HG03571 (cell line): ENCODE measurements at regions not wholly inside any gene's neighbourhood (a gene's known extent, or its start where the extent isn't known, plus 50 kb on each side); places are given as distances from the start of the nearest gene placed in this dataset.
"Not testable (repeated sequence)": the region's sequence is repeated elsewhere in the genome, so short reads cannot be mapped to it uniquely, and the experiment has no call there.

Experiments used
- ATAC-seq: cut with Tn5 transposase; IDR thresholded peaks from one replicate; pipeline ENCODE4 v1.9.1; 2021; ENCODE audit not compliant: unreplicated experiment

- ATAC-seq, result no peak
Measured at GRCh38 chr7:35968140-35968940, 167.5 kb downstream of the SEPTIN7 start.

DNA sequence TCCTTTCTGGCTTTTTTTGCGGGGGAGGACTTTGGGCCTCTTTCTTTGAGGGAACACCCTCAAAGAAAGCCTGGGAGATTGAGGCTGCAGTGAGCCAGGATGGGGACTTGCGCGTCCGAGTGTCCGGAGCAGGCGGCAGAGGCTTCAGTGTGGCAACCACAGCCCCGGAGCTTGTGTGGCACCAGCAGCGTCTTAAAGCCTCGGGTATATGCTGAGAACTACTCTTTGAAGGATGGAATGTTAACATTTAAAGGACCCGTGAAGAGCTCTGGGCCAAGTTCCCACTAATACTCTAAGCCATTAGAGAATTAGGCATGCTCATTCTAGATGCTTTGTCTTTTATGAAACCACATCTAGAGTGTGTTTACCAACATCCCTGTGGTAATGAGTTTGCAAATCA lies 168.2 kb downstream of the SEPTIN7 start:
- no peak for ATAC-seq

DNA sequence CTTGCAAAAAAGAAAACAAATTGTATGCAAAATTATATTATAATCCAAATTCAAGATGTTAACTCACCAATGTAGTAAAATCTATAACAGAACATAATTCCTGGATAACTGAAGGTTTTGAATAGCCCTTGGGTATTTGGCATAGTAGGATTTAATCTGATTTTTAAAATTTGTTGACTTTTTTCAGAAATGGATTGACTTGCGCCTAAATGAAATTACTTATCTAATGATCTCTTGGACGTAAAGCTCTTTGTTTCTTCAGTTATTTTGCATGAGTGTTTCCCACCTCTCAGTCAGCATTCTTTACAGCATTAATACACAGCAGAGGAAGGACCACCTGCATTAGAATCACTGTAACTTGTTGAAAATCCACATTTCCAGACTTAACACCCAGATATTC lies 169.6 kb downstream of the SEPTIN7 start:
- ATAC-seq, result no peak

GRCh38 chr7:35971133-35971891 lies 170.5 kb downstream of the SEPTIN7 start:
- no peak for ATAC-seq

DNA sequence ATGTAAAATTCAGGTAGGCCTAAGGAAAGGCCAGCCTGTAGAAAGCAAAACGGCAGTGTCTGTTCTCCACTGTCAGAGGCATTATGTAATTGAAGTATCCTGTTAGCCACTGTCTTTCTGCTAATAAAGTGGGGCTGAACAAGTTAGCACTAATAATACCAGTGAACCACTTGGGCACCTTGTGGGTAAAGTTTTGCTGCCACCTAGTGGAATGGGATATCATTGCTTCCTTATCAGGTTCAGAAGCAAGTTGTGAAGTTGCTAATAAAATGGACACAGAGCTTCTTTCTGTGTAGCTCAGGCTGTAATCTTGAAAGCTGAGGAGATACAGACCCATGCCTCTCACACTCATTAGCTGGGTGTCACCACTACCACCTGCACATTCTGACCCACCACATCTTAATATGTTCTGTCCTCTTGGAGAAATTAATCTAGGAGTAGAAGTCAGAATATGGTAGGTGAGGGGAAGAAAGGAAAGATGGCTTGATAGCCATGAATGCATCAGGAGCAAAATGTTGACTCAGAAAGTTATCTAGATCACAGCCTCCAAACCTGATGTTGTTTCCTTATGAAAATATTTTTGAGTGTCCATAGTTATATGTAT lies 175.1 kb downstream of the SEPTIN7 start:
- ATAC-seq, result peak; percentile 68

DNA sequence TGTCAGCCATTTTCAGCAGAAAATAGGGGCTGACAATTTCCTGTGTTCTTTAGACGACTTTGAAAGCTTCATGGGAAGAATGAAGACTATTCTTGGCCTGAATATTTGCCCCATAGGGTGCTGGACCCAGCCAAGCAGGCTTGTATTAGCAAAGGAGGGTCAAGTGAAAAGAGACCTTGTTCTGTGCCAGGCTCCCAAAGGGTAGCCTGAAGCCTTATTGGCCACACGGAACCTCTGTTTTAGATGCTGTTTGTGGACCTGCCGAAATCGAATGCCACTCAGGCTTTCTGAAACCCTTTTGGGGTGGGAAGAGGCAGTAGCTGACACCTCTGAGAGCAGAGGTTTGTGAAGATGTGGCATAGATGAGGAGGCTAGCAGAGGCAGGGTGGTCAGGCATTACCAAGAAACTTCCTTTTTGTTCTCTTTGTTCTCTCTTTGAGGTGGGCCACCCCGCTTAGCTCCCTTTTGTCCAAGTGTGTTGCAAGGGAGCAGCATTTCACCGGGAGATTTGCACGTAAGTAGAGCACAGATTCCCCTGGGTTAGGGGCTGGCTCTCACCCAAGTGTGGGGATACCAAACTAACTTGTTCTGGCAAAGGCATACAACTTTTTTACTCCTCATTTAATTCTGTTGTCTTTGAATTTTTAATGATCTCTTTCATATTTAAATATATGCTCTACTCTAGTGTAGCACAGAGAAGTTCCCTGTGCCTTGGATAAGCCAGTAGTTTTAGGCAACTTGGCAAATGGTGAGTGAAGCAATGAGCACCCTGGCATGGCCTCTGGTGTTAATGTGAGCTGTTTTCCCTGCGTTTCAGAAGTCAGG lies 174.0 kb upstream of the EEPD1 start:
- ATAC-seq, result not testable (repeated sequence)

GRCh38 chr7:35982600-35982999 lies 170.5 kb upstream of the EEPD1 start:
- no peak for ATAC-seq

GRCh38 chr7:35983626-35984025 lies 169.4 kb upstream of the EEPD1 start:
- no peak for ATAC-seq

DNA sequence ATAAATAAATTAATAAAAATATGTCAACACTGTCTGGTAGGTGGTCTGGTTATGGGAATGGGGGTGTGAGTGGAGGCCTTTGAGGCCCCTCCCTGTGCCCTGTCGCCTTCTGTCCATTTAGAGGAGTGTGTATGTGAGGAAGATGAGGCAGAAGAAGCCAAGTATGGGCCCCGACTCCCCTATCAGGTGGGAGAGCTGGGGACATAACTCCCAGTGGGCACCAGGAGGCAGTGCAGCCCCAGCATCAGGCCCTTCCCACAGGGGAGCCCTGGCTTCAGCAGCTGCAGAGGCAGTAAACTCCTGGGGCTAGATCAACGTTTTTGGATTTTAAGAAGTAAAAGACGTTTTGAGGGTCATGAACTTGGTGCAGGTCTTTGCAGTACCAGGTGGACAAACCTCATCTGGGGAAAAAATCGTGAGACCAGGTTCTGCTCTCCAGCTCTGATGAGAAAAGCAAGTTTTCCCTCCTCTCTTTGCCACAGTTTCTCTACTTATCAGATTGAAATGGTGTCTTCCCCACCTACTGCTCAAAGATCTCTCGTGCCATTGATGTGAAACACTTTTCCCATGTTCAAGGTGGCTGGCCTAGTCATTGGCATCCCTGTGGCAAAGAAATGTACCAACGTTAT lies 167.8 kb upstream of the EEPD1 start:
- ATAC-seq, result peak; percentile 95

DNA sequence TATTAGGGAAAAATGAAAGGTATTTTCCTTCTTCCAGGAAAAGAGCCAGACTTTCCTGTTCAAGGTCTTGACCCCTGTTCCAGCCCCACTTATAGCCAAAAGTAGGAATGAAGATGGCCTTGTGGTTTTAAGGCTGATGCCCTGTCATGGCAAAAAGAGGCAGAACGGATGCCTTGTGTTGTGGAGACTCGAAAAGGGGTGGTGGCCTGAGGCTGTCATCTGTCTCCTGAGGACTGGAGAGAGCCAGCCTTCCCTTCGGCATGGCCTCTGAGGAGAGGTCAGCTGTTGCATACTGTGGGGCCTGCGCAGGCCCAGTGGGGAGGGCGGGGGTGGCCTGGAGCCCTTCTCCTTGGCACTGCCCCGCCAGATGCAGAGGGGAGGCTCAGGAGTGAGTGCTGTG lies 166.0 kb upstream of the EEPD1 start:
- no peak for ATAC-seq

- no peak for ATAC-seq
Measured at GRCh38 chr7:35988105-35988504, 164.9 kb upstream of the EEPD1 start.

DNA sequence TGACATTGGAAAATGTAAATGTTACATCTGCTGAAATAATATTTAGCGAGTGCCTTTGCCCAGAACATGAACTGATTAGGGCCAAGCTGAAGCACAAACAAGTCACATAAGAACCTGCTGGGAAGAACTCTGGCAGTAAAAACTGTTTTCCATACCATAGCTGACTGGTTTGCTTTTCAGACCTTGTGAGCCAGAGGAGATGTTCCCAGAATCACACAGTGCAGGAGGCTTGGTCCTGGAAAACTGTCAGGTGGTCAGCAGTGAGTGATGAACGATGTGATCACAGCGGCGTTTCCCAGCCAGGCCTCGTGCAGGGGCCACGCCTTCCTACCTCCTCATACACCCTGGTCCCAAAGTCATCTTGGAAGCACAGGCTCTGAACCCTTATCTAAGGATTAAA lies 164.2 kb upstream of the EEPD1 start:
- ATAC-seq, result no peak

DNA sequence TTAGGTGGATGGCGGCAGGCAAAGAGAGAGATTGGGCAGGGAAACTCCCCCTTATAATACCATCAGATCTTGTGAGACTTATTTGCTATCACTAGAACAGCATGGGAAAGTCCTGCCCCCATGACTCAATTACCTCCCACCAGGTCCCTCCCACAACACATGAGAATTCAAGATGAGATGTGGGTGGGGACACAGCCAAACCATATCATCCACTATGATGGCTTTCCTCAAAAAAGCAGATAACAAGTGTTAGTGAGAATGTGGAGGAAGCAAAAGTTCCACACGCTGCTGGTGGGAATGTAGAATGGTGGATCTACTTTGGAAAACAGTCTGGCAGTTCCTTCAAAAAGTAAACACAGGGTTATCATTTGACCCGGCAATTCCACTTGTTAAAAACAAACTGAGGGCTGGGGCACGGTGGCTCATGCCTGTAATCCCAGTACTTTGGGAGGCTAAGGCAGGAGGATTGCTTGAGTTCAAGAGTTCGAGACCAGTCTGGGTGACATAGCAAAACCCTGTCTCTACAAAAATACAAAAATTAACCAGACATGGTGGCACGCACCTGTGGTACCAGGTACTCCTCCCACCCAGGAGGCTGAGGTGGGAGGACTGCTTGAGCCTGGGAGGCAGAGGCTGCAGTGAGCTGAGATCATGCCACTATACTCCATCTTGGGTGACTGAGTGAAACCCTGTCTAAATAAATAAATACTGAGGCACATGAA lies 161.4 kb upstream of the EEPD1 start:
- ATAC-seq, result no peak

DNA sequence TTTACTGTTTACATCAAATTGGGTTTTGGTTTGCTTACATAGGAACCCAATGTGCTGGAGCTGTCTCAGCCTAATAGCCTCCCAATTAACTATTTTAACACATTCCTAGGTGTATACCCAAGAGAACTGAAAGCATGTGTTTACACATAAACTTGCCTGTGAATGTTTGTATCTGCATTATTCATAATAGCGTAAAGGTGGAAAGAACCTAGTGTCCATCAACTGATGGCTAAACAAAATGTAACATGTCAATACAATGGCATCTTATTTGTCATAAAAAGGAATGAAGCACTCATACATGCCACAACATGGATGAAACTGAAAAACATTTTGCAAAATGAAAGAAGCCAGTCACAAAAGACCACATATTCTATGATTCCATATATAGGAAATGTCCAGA lies 160.6 kb upstream of the EEPD1 start:
- no peak for ATAC-seq

GRCh38 chr7:35993113-35993512 lies 159.9 kb upstream of the EEPD1 start:
- no peak for ATAC-seq

- no peak for ATAC-seq
Measured at GRCh38 chr7:35993676-35994606, 159.1 kb upstream of the EEPD1 start.

DNA sequence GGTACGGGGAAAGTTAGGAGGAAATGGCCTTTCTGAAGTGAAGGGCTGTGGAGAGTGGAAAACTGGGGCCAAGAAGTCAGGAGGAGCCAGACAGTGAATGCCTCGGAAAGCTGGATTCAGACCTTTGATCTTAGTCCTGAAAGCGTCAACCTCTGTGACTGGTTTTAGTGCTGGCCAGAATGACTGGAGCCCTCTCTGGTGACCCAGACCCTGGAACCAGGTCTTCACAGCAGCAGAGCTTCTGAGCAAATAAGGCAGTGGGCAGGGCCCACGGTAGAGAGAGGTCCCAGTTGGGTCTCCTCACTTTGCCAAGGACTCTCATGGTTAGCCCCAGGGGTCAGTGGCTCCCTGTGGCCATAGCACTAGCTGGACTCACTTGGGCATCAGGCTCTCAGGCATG lies 157.7 kb upstream of the EEPD1 start:
- ATAC-seq, result no peak

DNA sequence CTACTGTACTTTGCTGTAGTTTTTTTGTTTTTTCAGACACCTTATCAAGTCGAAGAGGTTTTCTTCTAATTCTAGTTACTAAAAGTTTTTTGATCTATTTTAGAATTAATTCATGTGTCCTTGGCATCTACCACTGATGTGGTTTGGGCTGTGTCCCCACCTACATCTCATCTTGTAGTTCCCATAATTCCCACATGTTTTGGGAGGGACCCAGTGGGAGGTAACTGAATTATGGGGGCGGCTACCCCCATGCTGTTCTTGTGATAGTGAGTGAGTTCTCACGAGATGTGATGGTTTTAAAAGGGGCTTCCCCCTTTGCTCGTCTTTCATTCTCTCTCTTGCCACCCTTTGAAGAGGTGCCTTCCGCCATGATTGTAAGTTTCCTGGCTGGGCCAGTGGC lies 154.6 kb upstream of the EEPD1 start:
- no peak for ATAC-seq

DNA sequence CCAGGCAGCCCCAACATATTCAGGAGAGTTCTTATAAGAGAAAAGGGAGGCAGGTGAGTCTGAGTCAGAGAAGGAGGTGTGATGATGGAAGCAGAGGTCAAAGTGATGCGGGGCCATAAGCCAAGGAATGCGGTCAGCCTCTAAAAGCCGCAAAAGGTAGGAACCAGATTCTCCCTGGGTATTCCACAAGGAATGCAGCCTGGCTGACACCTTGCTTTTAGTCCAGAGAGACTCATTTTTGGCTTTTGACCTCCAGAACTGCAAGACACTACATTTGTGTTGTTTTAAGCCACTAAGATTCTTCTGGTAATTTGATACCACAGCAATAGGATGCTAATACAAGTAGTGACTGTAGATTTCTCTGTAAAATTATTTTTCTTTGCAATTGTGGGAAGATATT lies 151.5 kb upstream of the EEPD1 start:
- no peak for ATAC-seq
